ENCODE measurements at regions not wholly inside any gene's neighbourhood (a gene's known extent, or its start where the extent isn't known, plus 50 kb on each side); places are given as distances from the start of the nearest gene placed in this dataset.

- H3K4me3 ChIP-seq (replicated peaks in 1 of 3; ENCODE audit: low read depth in 2 of 3, low read length in 3 of 3): no peak overlapping the region
- intact Hi-C loops (cut with micrococcal nuclease): no loop called here
- no peaks in the 10 kb centered on the region for H3K36me3 ChIP-seq (replicated peaks in 1 of 2; ENCODE audit: control insufficient read depth in 1 of 2, insufficient read depth in 2 of 2, low read length in 2 of 2)
- Mint-ChIP-seq H3K4me1 (no peaks in the 10 kb centered on the region), H3K27me3 (ENCODE audit: low read depth in 3 of 3) (peaks cover 9 to 15% (median 10%) of the 10 kb centered on the region in 3 donors), H3K27ac (no peak overlapping the region), H3K36me3 (no peaks in the 10 kb centered on the region), H3K4me3 (no peak overlapping the region), H3K9me3 (peaks cover 0 to 11% (median 0%) of the 10 kb centered on the region in 7 donors)
- H2AFZ ChIP-seq (ENCODE audit: insufficient read depth, low read depth, low read length, poor library complexity, severe bottlenecking): no peak overlapping the region
- DNase-seq: no peak
- no peak overlapping the region for H3K4me2 ChIP-seq (replicated peaks; ENCODE audit: extremely low read depth, low read length, poor library complexity, severe bottlenecking)
- H3K79me2 ChIP-seq (ENCODE audit: insufficient read depth, low read length): no peaks in the 10 kb centered on the region
- H3K9me3 ChIP-seq (replicated peaks in 1 of 2; ENCODE audit: control insufficient read depth in 1 of 2, insufficient read depth in 1 of 2, low read length in 2 of 2): no peaks in the 10 kb centered on the region
- H3K9ac ChIP-seq (ENCODE audit: insufficient read depth, low read length, poor library complexity, severe bottlenecking): no peak overlapping the region
- TF ChIP-seq CTCF (IDR thresholded peaks at IDR 0.05): no peak
- whole genome bisulfite sequencing (ENCODE audit: insufficient coverage): 100% methylated on average over 2 of the region's 4 CpGs
- H3K4me1 ChIP-seq (ENCODE audit: control insufficient read depth in 1 of 2, insufficient read depth in 2 of 2, low read length in 2 of 2): no peaks in the 10 kb centered on the region
- H3K27ac ChIP-seq (ENCODE audit: low read depth in 1 of 2, low read length in 2 of 2): no peak overlapping the region
- H4K20me1 ChIP-seq (ENCODE audit: insufficient read depth, low read length): no peaks in the 10 kb centered on the region
- H3K27me3 ChIP-seq (ENCODE audit: control insufficient read depth in 2 of 2, insufficient read depth in 2 of 2, low read length in 2 of 2): no peaks in the 10 kb centered on the region
Measured at GRCh38 chr11:119928047-119928446, 199.0 kb upstream of the NECTIN1 start.

DNA sequence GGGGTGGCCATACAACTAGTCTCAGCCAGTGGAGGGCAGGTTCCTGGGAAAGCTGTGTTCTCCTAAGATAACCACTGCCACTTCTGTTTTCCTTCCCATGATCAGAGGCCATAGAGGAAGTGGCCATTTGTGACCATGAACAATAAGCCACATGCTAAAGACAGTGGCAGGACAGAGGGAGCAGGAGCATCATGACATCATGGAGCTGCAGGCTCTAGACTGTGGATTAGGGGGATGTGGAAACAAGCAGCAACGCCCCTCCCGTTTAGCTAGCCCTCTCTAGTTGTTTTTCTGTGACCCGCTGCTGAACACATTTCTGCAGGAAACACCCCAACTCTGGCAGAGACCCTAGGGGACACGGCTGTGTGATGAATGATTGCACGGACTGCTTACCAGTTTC, 195.0 kb upstream of the NECTIN1 start:
- Mint-ChIP-seq H3K4me1 (no peaks in the 10 kb centered on the region), H3K36me3 (no peaks in the 10 kb centered on the region), H3K27me3 (ENCODE audit: low read depth in 3 of 3) (peaks cover 10 to 23% (median 15%) of the 10 kb centered on the region in 3 donors), H3K27ac (no peak overlapping the region), H3K9me3 (peaks cover 0 to 8% (median 0%) of the 10 kb centered on the region in 7 donors), H3K4me3 (no peak overlapping the region)
- no CpG with 5 or more reads among the region's 5 CpGs for WGBS (ENCODE audit: insufficient coverage)
- no peak overlapping the region for H3K9ac ChIP-seq (ENCODE audit: insufficient read depth, low read length, poor library complexity, severe bottlenecking)
- no peaks in the 10 kb centered on the region for H3K9me3 ChIP-seq (replicated peaks in 1 of 2; ENCODE audit: control insufficient read depth in 1 of 2, insufficient read depth in 1 of 2, low read length in 2 of 2)
- H3K27me3 ChIP-seq (ENCODE audit: control insufficient read depth in 2 of 2, insufficient read depth in 2 of 2, low read length in 2 of 2): no peaks in the 10 kb centered on the region
- H3K79me2 ChIP-seq (ENCODE audit: insufficient read depth, low read length): no peaks in the 10 kb centered on the region
- no peaks in the 10 kb centered on the region for H4K20me1 ChIP-seq (ENCODE audit: insufficient read depth, low read length)
- intact Hi-C loops (cut with micrococcal nuclease): no loop called here
- H3K4me1 ChIP-seq (ENCODE audit: control insufficient read depth in 1 of 2, insufficient read depth in 2 of 2, low read length in 2 of 2): no peaks in the 10 kb centered on the region
- no peak overlapping the region for H2AFZ ChIP-seq (ENCODE audit: insufficient read depth, low read depth, low read length, poor library complexity, severe bottlenecking)
- H3K4me3 ChIP-seq (replicated peaks in 1 of 3; ENCODE audit: low read depth in 2 of 3, low read length in 3 of 3): no peak overlapping the region
- H3K27ac ChIP-seq (ENCODE audit: low read depth in 1 of 2, low read length in 2 of 2): no peak overlapping the region
- DNase-seq: no peak
- no peak for TF ChIP-seq CTCF (IDR thresholded peaks at IDR 0.05)
- no peaks in the 10 kb centered on the region for H3K36me3 ChIP-seq (replicated peaks in 1 of 2; ENCODE audit: control insufficient read depth in 1 of 2, insufficient read depth in 2 of 2, low read length in 2 of 2)
- H3K4me2 ChIP-seq (replicated peaks; ENCODE audit: extremely low read depth, low read length, poor library complexity, severe bottlenecking): no peak overlapping the region
